ENCODE measurements at regions not wholly inside any gene's neighbourhood (a gene's known extent, or its start where the extent isn't known, plus 50 kb on each side); places are given as distances from the start of the nearest gene placed in this dataset.

DNA sequence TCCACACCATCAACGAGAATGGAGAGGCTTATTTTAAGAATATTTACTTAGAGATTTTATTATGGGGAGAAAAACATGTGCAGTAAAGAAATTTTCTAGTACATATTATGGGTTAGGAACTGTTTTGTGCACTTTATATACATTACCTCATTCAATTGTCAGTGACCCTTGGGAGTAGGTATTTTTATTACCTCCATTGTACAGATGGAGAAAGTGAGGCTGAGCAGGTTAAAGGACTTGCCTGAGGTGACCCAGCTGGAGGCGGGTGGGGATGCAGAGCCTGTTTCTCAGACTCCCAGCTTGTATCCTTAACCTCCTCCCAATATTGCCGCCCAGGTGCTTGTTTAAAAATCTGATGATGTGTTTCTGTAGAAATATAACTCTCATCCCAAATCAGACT lies 356.7 kb downstream of the HRH4 start:
- H2BK5ac ChIP-seq (ENCODE audit: low read depth, low read length, poor library complexity, severe bottlenecking), result no peak overlapping the region
- ATAC-seq (ENCODE audit: low read depth), result no peak
- ChIA-PET POLR2A (ENCODE audit: unreplicated experiment) (no interaction called here), CTCF (no interaction called here)
- H3K9ac ChIP-seq (ENCODE audit: low read depth, low read length), result no peak overlapping the region
- H2AK5ac ChIP-seq (ENCODE audit: low read depth, low read length), result no peak overlapping the region
- no peak overlapping the region for H2AFZ ChIP-seq (replicated peaks; ENCODE audit: low read length, poor library complexity)
- no peak overlapping the region for H3K4ac ChIP-seq (ENCODE audit: low read depth, low read length)
- no peaks in the 10 kb centered on the region for H3K79me1 ChIP-seq (ENCODE audit: low read depth in 1 of 2, low read length in 2 of 2)
- WGBS, 2 experiments (ENCODE audit: extremely low coverage in 2 of 2, insufficient read length in 1 of 2), result no CpG with 5 or more reads among the region's 3 CpGs
- no peaks in the 10 kb centered on the region for H3K9me1 ChIP-seq (ENCODE audit: insufficient read depth, low read length)
- no peak overlapping the region for H3K56ac ChIP-seq (ENCODE audit: extremely low read depth, insufficient read depth, low read length)
- peaks cover 3% of the 10 kb centered on the region; the same call in 1 of the 2 replicates for H3K4me1 ChIP-seq (ENCODE audit: control insufficient read depth, insufficient read depth, low read length)
- TF ChIP-seq SMC3 (IDR thresholded peaks at IDR 0.05; ENCODE audit: low read depth, low read length) (no peak), CEBPB (IDR thresholded peaks at IDR 0.05; ENCODE audit: low read depth, low read length) (no peak), RAD21 (IDR thresholded peaks at IDR 0.05; ENCODE audit: low read length) (no peak), POLR2A (IDR thresholded peaks at IDR 0.05; ENCODE audit: low read depth, low read length) (no peak), NFE2L2 (IDR thresholded peaks at IDR 0.05; ENCODE audit: low read depth, low read length) (no peak), RFX5 (IDR thresholded peaks at IDR 0.05; ENCODE audit: low read depth, low read length) (no peak), RCOR1 (IDR thresholded peaks at IDR 0.05; ENCODE audit: insufficient replicate concordance, low read length) (no peak), MXI1 (IDR thresholded peaks at IDR 0.05; ENCODE audit: borderline replicate concordance, low read depth, low read length) (no peak), MAZ (IDR thresholded peaks at IDR 0.05; ENCODE audit: borderline replicate concordance, low read depth, low read length) (no peak), MAFK (IDR thresholded peaks at IDR 0.05; ENCODE audit: low read depth, low read length) (no peak), CHD1 (IDR thresholded peaks at IDR 0.05; ENCODE audit: low read depth, low read length) (no peak), FOS (IDR thresholded peaks at IDR 0.05; ENCODE audit: low read depth, low read length) (no peak)
- TF ChIP-seq, protein P1, sequence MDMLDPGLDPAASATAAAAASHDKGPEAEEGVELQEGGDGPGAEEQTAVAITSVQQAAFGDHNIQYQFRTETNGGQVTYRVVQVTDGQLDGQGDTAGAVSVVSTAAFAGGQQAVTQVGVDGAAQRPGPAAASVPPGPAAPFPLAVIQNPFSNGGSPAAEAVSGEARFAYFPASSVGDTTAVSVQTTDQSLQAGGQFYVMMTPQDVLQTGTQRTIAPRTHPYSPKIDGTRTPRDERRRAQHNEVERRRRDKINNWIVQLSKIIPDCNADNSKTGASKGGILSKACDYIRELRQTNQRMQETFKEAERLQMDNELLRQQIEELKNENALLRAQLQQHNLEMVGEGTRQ (IDR thresholded peaks at IDR 0.05; ENCODE audit: low read depth, low read length), result no peak
- TF ChIP-seq, protein P2, sequence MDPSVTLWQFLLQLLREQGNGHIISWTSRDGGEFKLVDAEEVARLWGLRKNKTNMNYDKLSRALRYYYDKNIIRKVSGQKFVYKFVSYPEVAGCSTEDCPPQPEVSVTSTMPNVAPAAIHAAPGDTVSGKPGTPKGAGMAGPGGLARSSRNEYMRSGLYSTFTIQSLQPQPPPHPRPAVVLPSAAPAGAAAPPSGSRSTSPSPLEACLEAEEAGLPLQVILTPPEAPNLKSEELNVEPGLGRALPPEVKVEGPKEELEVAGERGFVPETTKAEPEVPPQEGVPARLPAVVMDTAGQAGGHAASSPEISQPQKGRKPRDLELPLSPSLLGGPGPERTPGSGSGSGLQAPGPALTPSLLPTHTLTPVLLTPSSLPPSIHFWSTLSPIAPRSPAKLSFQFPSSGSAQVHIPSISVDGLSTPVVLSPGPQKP (IDR thresholded peaks at IDR 0.05; ENCODE audit: borderline replicate concordance, low read depth, low read length), result no peak
- H4K20me1 ChIP-seq (ENCODE audit: insufficient read depth, low read length), result no peaks in the 10 kb centered on the region
- intact Hi-C loops (cut with micrococcal nuclease) (no loop called here), dilution Hi-C loops (cut with HindIII; ENCODE audit: low sequenced_read_pairs, unreplicated experiment) (no loop called here), in situ Hi-C loops (cut with MboI; ENCODE audit: low sequenced_read_pairs) (no loop called here)
- H2BK120ac ChIP-seq (ENCODE audit: low read depth, low read length), result no peak overlapping the region
- H2BK15ac ChIP-seq (ENCODE audit: low read depth, low read length), result no peak overlapping the region
- no peak for DNase-seq
- H4K8ac ChIP-seq (ENCODE audit: low read depth in 2 of 2, low read length in 2 of 2), result no peak overlapping the region
- peaks cover 5% of the 10 kb centered on the region; the same call in 1 of the 2 replicates for H3K27me3 ChIP-seq (ENCODE audit: control insufficient read depth, insufficient read depth, low read length)
- H4K5ac ChIP-seq (ENCODE audit: low read depth, low read length), result no peak overlapping the region
- no peak overlapping the region for H3K14ac ChIP-seq (replicated peaks; ENCODE audit: low read depth, low read length)
- H2BK20ac ChIP-seq (ENCODE audit: low read depth, low read length), result no peak overlapping the region
- H3K36me3 ChIP-seq (ENCODE audit: control insufficient read depth, insufficient read depth, low read length), result no peaks in the 10 kb centered on the region
- H3K4me2 ChIP-seq (ENCODE audit: low read depth, low read length), result no peak overlapping the region
- H3K27ac ChIP-seq (ENCODE audit: insufficient read depth, low read length), result no peak overlapping the region
- H3K4me3 ChIP-seq (ENCODE audit: insufficient read depth, low read depth, low read length), result no peak overlapping the region
- no peak overlapping the region for H4K91ac ChIP-seq (ENCODE audit: insufficient read depth, low read depth, low read length)
- no peak overlapping the region for H3K18ac ChIP-seq (ENCODE audit: low read depth, low read length)
- H3K9me3 ChIP-seq (ENCODE audit: control insufficient read depth, insufficient read depth, low read length), result no peaks in the 10 kb centered on the region
- H2AK9ac ChIP-seq (replicated peaks; ENCODE audit: low read depth, low read length, poor library complexity), result no peak overlapping the region
- no TSS peak for BruUV-seq (replicated peaks)
- H3K23ac ChIP-seq (ENCODE audit: low read depth, low read length), result no peak overlapping the region
